Glutamatergic neuron (in vitro differentiated cells): ENCODE measurements at regions not wholly inside any gene's neighbourhood (a gene's known extent, or its start where the extent isn't known, plus 50 kb on each side); places are given as distances from the start of the nearest gene placed in this dataset.
"Not testable (repeated sequence)": the region's sequence is repeated elsewhere in the genome, so short reads cannot be mapped to it uniquely, and the experiment has no call there.

ENCODE experiments used
- DNase-seq: peaks from one replicate; pipeline ENCODE4 v3.0.0; 2022
- H3K27ac Mint-ChIP-seq: one replicate; pipeline ENCODE4 v1.8.0; 2020; ENCODE audit warnings: mild to moderate bottlenecking, mixed read lengths, inconsistent platforms; ENCODE audit not compliant: unreplicated experiment
- H3K27me3 Mint-ChIP-seq: one replicate; pipeline ENCODE4 v1.8.0; 2020; ENCODE audit warnings: mild to moderate bottlenecking, moderate library complexity, mixed read lengths, inconsistent platforms; ENCODE audit not compliant: unreplicated experiment
- H3K36me3 Mint-ChIP-seq: one replicate; pipeline ENCODE4 v1.8.0; 2020; ENCODE audit warnings: mild to moderate bottlenecking, mixed read lengths, inconsistent platforms; ENCODE audit not compliant: unreplicated experiment
- H3K4me1 Mint-ChIP-seq: one replicate; pipeline ENCODE4 v1.8.0; 2020; ENCODE audit warnings: mild to moderate bottlenecking, low read depth, mixed read lengths, inconsistent platforms; ENCODE audit not compliant: unreplicated experiment
- H3K4me3 Mint-ChIP-seq: one replicate; pipeline ENCODE4 v1.8.0; 2020; ENCODE audit warnings: mild to moderate bottlenecking, mixed read lengths, inconsistent platforms; ENCODE audit not compliant: unreplicated experiment
- H3K9me3 Mint-ChIP-seq: one replicate; pipeline ENCODE4 v1.8.0; 2020; ENCODE audit warnings: mild to moderate bottlenecking, moderate library complexity, mixed read lengths, inconsistent platforms; ENCODE audit not compliant: unreplicated experiment
- CTCF ChIP-seq: fragments of 200-600 bp; sonication (generic); IDR thresholded peaks from one replicate; pipeline ENCODE4 v1.5.0; 2021; ENCODE audit not compliant: partially characterized antibody, unreplicated experiment

- H3K27me3 Mint-ChIP-seq, result no peaks in the 10 kb centered on the region
- H3K27ac Mint-ChIP-seq, result no peak overlapping the region
- DNase-seq, result peak; percentile 24
- peaks cover 3% of the 10 kb centered on the region for H3K9me3 Mint-ChIP-seq
- no peaks in the 10 kb centered on the region for H3K36me3 Mint-ChIP-seq
- H3K4me3 Mint-ChIP-seq, result no peak overlapping the region
- no peaks in the 10 kb centered on the region for H3K4me1 Mint-ChIP-seq
- TF ChIP-seq CTCF, result no peak
Observed at GRCh38 chr1:68808351-68808750, 311.5 kb upstream of the DEPDC1 start.

DNA sequence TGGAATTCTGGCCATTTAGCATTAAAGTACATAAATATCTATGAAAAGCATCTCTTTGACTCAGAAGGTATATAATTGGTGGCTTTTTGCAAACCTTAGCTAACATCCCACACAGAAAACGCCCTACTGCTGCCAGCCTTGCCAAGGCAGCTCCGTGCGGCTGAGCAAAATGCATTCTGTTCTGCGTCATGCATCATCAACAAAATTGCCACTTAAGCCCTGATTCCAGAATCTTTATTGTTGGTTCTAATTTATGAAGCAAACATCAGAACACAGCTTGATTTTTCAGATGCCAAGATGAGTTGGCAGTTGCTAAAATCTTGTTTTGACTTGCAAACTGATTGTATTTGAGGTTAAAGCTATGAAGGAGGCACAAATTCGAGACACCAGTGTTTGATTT lies 314.9 kb upstream of the DEPDC1 start:
- TF ChIP-seq CTCF, result no peak
- H3K36me3 Mint-ChIP-seq, result no peaks in the 10 kb centered on the region
- DNase-seq, result no peak

DNA sequence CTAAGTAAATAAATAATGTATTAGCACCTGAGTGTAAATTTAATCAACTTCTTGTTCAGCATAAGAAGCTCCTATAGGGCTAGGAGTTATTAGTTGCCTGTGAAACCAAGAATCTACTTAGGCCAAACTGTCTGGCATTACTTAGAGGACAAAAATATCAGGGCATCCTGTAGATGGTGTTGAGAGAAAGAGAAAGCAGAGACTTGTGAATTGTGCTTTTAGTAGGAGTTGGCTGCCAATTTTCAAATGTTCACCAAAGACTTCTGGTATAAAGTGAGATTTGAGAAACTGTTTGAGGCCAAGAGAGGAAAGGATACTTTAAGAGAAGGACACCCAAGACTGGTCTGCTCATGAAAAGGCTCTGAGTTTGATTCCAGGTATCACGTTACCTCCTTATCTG lies 315.5 kb upstream of the DEPDC1 start:
- DNase-seq, result no peak
- H3K4me3 Mint-ChIP-seq, result no peak overlapping the region
- peaks cover 2% of the 10 kb centered on the region for H3K9me3 Mint-ChIP-seq
- H3K36me3 Mint-ChIP-seq, result no peaks in the 10 kb centered on the region
- peaks cover 2% of the 10 kb centered on the region for H3K27me3 Mint-ChIP-seq
- H3K27ac Mint-ChIP-seq, result no peak overlapping the region
- TF ChIP-seq CTCF, result no peak
- H3K4me1 Mint-ChIP-seq, result peaks cover 4% of the 10 kb centered on the region

More for the DNA sequence above, 314.9 kb upstream of the DEPDC1 start:
- no peak overlapping the region for H3K27ac Mint-ChIP-seq
- H3K9me3 Mint-ChIP-seq, result peaks cover 2% of the 10 kb centered on the region
- H3K4me3 Mint-ChIP-seq, result no peak overlapping the region
- peaks cover 2% of the 10 kb centered on the region for H3K27me3 Mint-ChIP-seq
- peaks cover 4% of the 10 kb centered on the region for H3K4me1 Mint-ChIP-seq

- Mint-ChIP-seq H3K36me3 (no peaks in the 10 kb centered on the region), H3K9me3 (peaks cover 4% of the 10 kb centered on the region), H3K27me3 (peaks cover 4% of the 10 kb centered on the region), H3K4me1 (peaks cover 4% of the 10 kb centered on the region), H3K4me3 (no peak overlapping the region), H3K27ac (no peak overlapping the region)
- TF ChIP-seq CTCF, result no peak
- DNase-seq, result no peak
Observed at GRCh38 chr1:68814067-68814466, 317.2 kb upstream of the DEPDC1 start.

DNA sequence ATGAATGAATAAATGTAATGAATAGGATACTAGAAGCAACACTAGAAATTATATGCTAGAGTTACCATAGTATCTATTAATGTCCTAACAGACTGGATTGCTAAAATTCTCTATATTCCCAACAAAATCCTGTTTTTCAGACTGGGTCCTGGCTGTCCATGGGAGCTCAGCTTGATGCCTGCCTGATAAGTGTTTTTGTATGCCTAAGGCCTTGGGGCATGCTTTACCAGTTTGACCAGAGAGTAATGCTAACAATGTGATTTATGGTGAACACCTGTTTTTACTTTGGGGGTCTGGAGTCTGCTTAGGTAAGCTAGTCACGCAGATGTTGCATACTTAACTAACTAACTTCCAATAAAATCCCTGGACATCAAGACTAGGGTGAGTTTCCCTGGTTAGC lies 318.8 kb upstream of the DEPDC1 start:
- Mint-ChIP-seq H3K36me3 (no peaks in the 10 kb centered on the region), H3K4me1 (peaks cover 4% of the 10 kb centered on the region), H3K27me3 (peaks cover 4% of the 10 kb centered on the region), H3K27ac (no peak overlapping the region), H3K9me3 (peaks cover 4% of the 10 kb centered on the region), H3K4me3 (no peak overlapping the region)
- no peak for TF ChIP-seq CTCF
- no peak for DNase-seq

GRCh38 chr1:68817505-68818210 lies 320.8 kb upstream of the DEPDC1 start:
- H3K27me3 Mint-ChIP-seq, H3K36me3 Mint-ChIP-seq, H3K4me3 Mint-ChIP-seq: not testable (repeated sequence)

More at GRCh38 chr1:68817505-68818210, 320.8 kb upstream of the DEPDC1 start:
- not testable (repeated sequence) for H3K27ac Mint-ChIP-seq, H3K9me3 Mint-ChIP-seq, H3K4me1 Mint-ChIP-seq, DNase-seq
